HEK293 (cell line): ENCODE measurements at regions not wholly inside any gene's neighbourhood (a gene's known extent, or its start where the extent isn't known, plus 50 kb on each side); places are given as distances from the start of the nearest gene placed in this dataset.

ENCODE experiments used
- CTCF ChIA-PET: fragments of 350-600 bp; formaldehyde crosslinking; extraction: SDS; loops from one replicate; lab custom pipeline; 2021; ENCODE audit warnings: antibody characterized with exemption; lab: Yijun Ruan, JAX
- POLR2A ChIA-PET: fragments of 300-600 bp; formaldehyde crosslinking; extraction: SDS; loops from one replicate; lab custom pipeline; 2020; ENCODE audit warnings: antibody characterized with exemption, inconsistent platforms; lab: Yijun Ruan, JAX
- H3K27ac ChIP-seq: fragments of 200-500 bp; sonication (Bioruptor generic); 2 replicates; pipeline ENCODE4 v1.5.1; 2014; ENCODE audit warnings: low read depth, low read length, control low read depth, inconsistent platforms; ENCODE audit errors: extremely low read depth
- H3K36me3 ChIP-seq, 2 experiments: fragments of 200-500 bp in 1 of 2; sonication (Bioruptor generic) in 1 of 2; 1 replicate in 1 of 2; 2 replicates in 1 of 2; pipeline ENCODE4 v1.5.1; 2014 to 2017; ENCODE audit warnings: inconsistent platforms in 2 of 2, low read length in 2 of 2; ENCODE audit not compliant: control insufficient read depth in 2 of 2, insufficient read depth in 1 of 2
- H3K4me1 ChIP-seq: fragments of 200-500 bp; sonication (Bioruptor generic); 2 replicates; pipeline ENCODE4 v1.5.1; 2014; ENCODE audit warnings: mild to moderate bottlenecking, low read length, inconsistent platforms; ENCODE audit not compliant: control insufficient read depth, insufficient read depth
- H3K4me3 ChIP-seq: 2 replicates; pipeline ENCODE4 v1.5.1; 2011; ENCODE audit warnings: low read depth, mild to moderate bottlenecking, control low read depth, low read length, moderate library complexity
- H3K9me3 ChIP-seq: fragments of 200-500 bp; sonication (Bioruptor generic); 2 replicates; pipeline ENCODE4 v1.5.1; 2014; ENCODE audit warnings: low read depth, low read length, inconsistent platforms; ENCODE audit not compliant: control insufficient read depth, insufficient read depth
- EGR2 ChIP-seq: fragments of 450-650 bp; formaldehyde crosslinking; IDR thresholded peaks from 2 replicates; pipeline ENCODE4 v1.5.1; 2016; ENCODE audit warnings: low read depth, missing biosample characterization, missing genetic modification characterization
- GLIS2 ChIP-seq: fragments of 450-650 bp; formaldehyde crosslinking; IDR thresholded peaks from 2 replicates; pipeline ENCODE4 v1.5.1; 2016; ENCODE audit warnings: missing biosample characterization, missing genetic modification characterization
- PRDM1 ChIP-seq: fragments of 450-650 bp; formaldehyde crosslinking; IDR thresholded peaks from 2 replicates; pipeline ENCODE4; 2016; ENCODE audit warnings: missing biosample characterization, missing genetic modification characterization
- SETDB1 ChIP-seq: IDR thresholded peaks from one replicate; pipeline ENCODE4 v1.6.1; 2017; ENCODE audit warnings: mild to moderate bottlenecking, low read length, moderate library complexity, mixed read lengths; ENCODE audit not compliant: insufficient read length
- SP3 ChIP-seq: fragments of 450-650 bp; formaldehyde crosslinking; IDR thresholded peaks from 2 replicates; pipeline ENCODE4 v1.5.1; 2016; ENCODE audit warnings: missing biosample characterization, missing genetic modification characterization
- TCF7L2 ChIP-seq: IDR thresholded peaks from 2 replicates; pipeline ENCODE4 v1.6.1; 2011; ENCODE audit warnings: low read depth, mild to moderate bottlenecking, inconsistent platforms, low read length, moderate library complexity, borderline replicate concordance
- ZBTB10 ChIP-seq: fragments of 450-650 bp; formaldehyde crosslinking; IDR thresholded peaks from 2 replicates; pipeline ENCODE4 v1.5.1; 2016; ENCODE audit warnings: missing biosample characterization, missing genetic modification characterization
- ZBTB21 ChIP-seq: fragments of 450-650 bp; formaldehyde crosslinking; IDR thresholded peaks from 2 replicates; pipeline ENCODE4 v1.5.1; 2017; ENCODE audit warnings: missing biosample characterization, missing genetic modification characterization
- ZNF350 ChIP-seq: fragments of 450-650 bp; formaldehyde crosslinking; IDR thresholded peaks from 2 replicates; pipeline ENCODE4 v1.5.0; 2017; ENCODE audit warnings: missing biosample characterization, mild to moderate bottlenecking, missing genetic modification characterization
- ZNF366 ChIP-seq: fragments of 450-650 bp; formaldehyde crosslinking; conservative IDR thresholded peaks from 2 replicates; pipeline ENCODE4 v1.5.1; 2016; ENCODE audit warnings: missing biosample characterization, missing genetic modification characterization
- ZNF48 ChIP-seq: fragments of 450-650 bp; formaldehyde crosslinking; IDR thresholded peaks from 2 replicates; pipeline ENCODE4 v1.5.1; 2016; ENCODE audit warnings: missing biosample characterization, missing genetic modification characterization
- ZNF549 ChIP-seq: fragments of 450-650 bp; IDR thresholded peaks from 2 replicates; pipeline ENCODE4 v1.5.1; 2018; ENCODE audit warnings: missing biosample characterization, missing genetic modification characterization, mild to moderate bottlenecking, inconsistent platforms, moderate library complexity
- ZNF555 ChIP-seq: fragments of 450-650 bp; formaldehyde crosslinking; conservative IDR thresholded peaks from 2 replicates; pipeline ENCODE4 v1.5.1; 2017; ENCODE audit warnings: missing biosample characterization, mild to moderate bottlenecking, missing genetic modification characterization, inconsistent platforms
- ZNF677 ChIP-seq: fragments of 450-650 bp; IDR thresholded peaks from 2 replicates; pipeline ENCODE4 v1.5.0; 2018; ENCODE audit warnings: missing biosample characterization, mild to moderate bottlenecking, missing genetic modification characterization, moderate library complexity

- TF ChIP-seq ZBTB10 (tag by site-specific recombination): no peak
Observed at GRCh38 chr9:126561582-126561981, 52.1 kb upstream of the LMX1B start (continued).

GRCh38 chr9:126563556-126563955 is 50.2 kb upstream of the LMX1B start:
- H3K9me3 ChIP-seq: no peaks in the 10 kb centered on the region
- no peak overlapping the region for H3K27ac ChIP-seq
- ChIA-PET CTCF (interaction anchor here (0.7 to 4.9 kb wide), 7 partner anchors 8 to 1307 kb away, joined by 3 to 52 read pairs (median 4); no protein-coding TSS in a partner anchor), POLR2A (interaction anchor here (0.6 kb wide), 1 partner anchor 1739 kb away, joined by 4 read pairs; no protein-coding TSS in a partner anchor)
- H3K4me3 ChIP-seq: no peak overlapping the region
- H3K36me3 ChIP-seq: no peaks in the 10 kb centered on the region
- no peak for TF ChIP-seq ZNF677 (tag by site-specific recombination)
- no peak for TF ChIP-seq ZNF48 (tag by site-specific recombination)
- no peak for TF ChIP-seq ZBTB21
- no peak for TF ChIP-seq GLIS2 (tag by site-specific recombination)
- no peak for TF ChIP-seq ZNF555 (tag by site-specific recombination)
- no peak for TF ChIP-seq PRDM1 (tag by site-specific recombination)
- TF ChIP-seq SP3: no peak
- no peak for TF ChIP-seq ZNF366 (tag by site-specific recombination)
- no peak for TF ChIP-seq EGR2 (tag by site-specific recombination)
- TF ChIP-seq ZNF350 (tag by site-specific recombination): no peak
- no peak for TF ChIP-seq SETDB1
- TF ChIP-seq TCF7L2: no peak
- no peak for TF ChIP-seq ZNF549
- no peaks in the 10 kb centered on the region for H3K4me1 ChIP-seq
